SK-N-MC (cell line): ENCODE measurements at regions not wholly inside any gene's neighbourhood (a gene's known extent, or its start where the extent isn't known, plus 50 kb on each side); places are given as distances from the start of the nearest gene placed in this dataset.

Experiments
- EZH2 ChIP-seq: fragments of 200-600 bp; sonication (generic); IDR thresholded peaks from one replicate; pipeline ENCODE4 v1.6.1; 2017; ENCODE audit warnings: antibody characterized with exemption
- POLR2AphosphoS5 ChIP-seq: IDR thresholded peaks from 2 replicates; pipeline ENCODE4 v1.6.1; 2012; ENCODE audit warnings: mild to moderate bottlenecking, low read depth, low read length, borderline replicate concordance

- TF ChIP-seq EZH2 (no peak), POLR2AphosphoS5 (no peak)
Observed at GRCh38 chr5:162217037-162217436, 149.5 kb downstream of the GABRG2 start.
